H1 (cell line): ENCODE measurements at regions not wholly inside any gene's neighbourhood (a gene's known extent, or its start where the extent isn't known, plus 50 kb on each side); places are given as distances from the start of the nearest gene placed in this dataset.

ENCODE experiments used
- CTCF ChIA-PET: fragments of 300-600 bp; sonication (Branson Sonifier 250); formaldehyde crosslinking; loops from one replicate; lab custom pipeline; 2021; ENCODE audit not compliant: partially characterized antibody; lab: Charles Lee
- POLR2A ChIA-PET: fragments of 300-600 bp; sonication (Branson Sonifier 250); formaldehyde crosslinking; loops from one replicate; lab custom pipeline; 2021; ENCODE audit warnings: inconsistent platforms; ENCODE audit not compliant: partially characterized antibody; lab: Charles Lee
- DNase-seq, 2 experiments: peaks; one replicate each; pipeline versions ENCODE4 v3.0.0 to v3.0.0-alpha.2; 2010 to 2022; ENCODE audit warnings: low spot score in 2 of 2, low read depth in 1 of 2, mixed read lengths in 1 of 2
- FAIRE-seq: peaks from 2 replicates; lab custom pipeline; 2011; peaks lifted over from hg19 to GRCh38; lab: Jason Lieb, UNC
- H2AFZ ChIP-seq: 2 replicates; pipeline ENCODE4 v1.8.1; 2012; ENCODE audit warnings: low read length, inconsistent platforms
- H2AK5ac ChIP-seq: 2 replicates; pipeline ENCODE4 v1.6.1; 2013; ENCODE audit warnings: low read depth, low read length
- H2BK120ac ChIP-seq: replicated peaks from 2 replicates; pipeline ENCODE3; 2013; ENCODE audit warnings: low read depth, low read length, inconsistent platforms
- H2BK12ac ChIP-seq: 2 replicates; pipeline ENCODE4 v1.6.1; 2013; ENCODE audit warnings: low read depth, low read length
- H2BK15ac ChIP-seq: 2 replicates; pipeline ENCODE4 v1.6.1; 2013; ENCODE audit warnings: low read length
- H2BK20ac ChIP-seq: 2 replicates; pipeline ENCODE4 v1.6.1; 2013; ENCODE audit warnings: low read length
- H2BK5ac ChIP-seq: 2 replicates; pipeline ENCODE4 v1.6.1; 2013; ENCODE audit warnings: low read depth, low read length
- H3K14ac ChIP-seq: 2 replicates; pipeline ENCODE4 v1.6.1; 2013; ENCODE audit warnings: inconsistent platforms; ENCODE audit not compliant: insufficient read length
- H3K18ac ChIP-seq: 2 replicates; pipeline ENCODE4 v1.6.1; 2013; ENCODE audit warnings: low read length; ENCODE audit errors: extremely low read depth
- H3K23ac ChIP-seq: 2 replicates; pipeline ENCODE4 v1.6.1; 2013; ENCODE audit warnings: inconsistent platforms; ENCODE audit not compliant: insufficient read length
- H3K23me2 ChIP-seq: 2 replicates; pipeline ENCODE4 v1.6.1; 2013; ENCODE audit warnings: low read depth, low read length
- H3K27ac ChIP-seq: 2 replicates; pipeline ENCODE4 v1.6.1; 2011; ENCODE audit warnings: low read depth, low read length, inconsistent platforms
- H3K27me3 ChIP-seq, 4 experiments: replicated peaks in 1 of 4; 1 replicate in 1 of 4; 2 replicates in 3 of 4; pipeline versions ENCODE4 v1.6.1 to v1.8.1; 2011 to 2013; ENCODE audit warnings: low read length in 3 of 4, mild to moderate bottlenecking in 3 of 4, inconsistent platforms in 2 of 4, mixed read lengths in 2 of 4, moderate library complexity in 1 of 4; ENCODE audit not compliant: control insufficient read depth in 3 of 4, insufficient read depth in 3 of 4; ENCODE audit errors: extremely low read depth in 1 of 4
- H3K36me3 ChIP-seq, 4 experiments: 2 replicates each; pipeline versions ENCODE4 v1.6.1 to v1.8.1; 2011 to 2013; ENCODE audit warnings: mild to moderate bottlenecking in 4 of 4, low read length in 3 of 4, moderate library complexity in 2 of 4, control low read depth in 1 of 4, inconsistent platforms in 1 of 4; ENCODE audit not compliant: insufficient read depth in 4 of 4, control insufficient read depth in 2 of 4
- H3K4ac ChIP-seq: replicated peaks from 2 replicates; pipeline ENCODE3; 2013; ENCODE audit warnings: low read length, low read depth, mixed read lengths, inconsistent platforms; ENCODE audit not compliant: insufficient read length
- H3K4me1 ChIP-seq, 4 experiments: replicated peaks in 1 of 4; 1 replicate in 1 of 4; 2 replicates in 3 of 4; pipeline versions ENCODE4 v1.6.1 to v1.8.1; 2011 to 2013; ENCODE audit warnings: low read length in 3 of 4, inconsistent platforms in 2 of 4, mixed read lengths in 1 of 4; ENCODE audit not compliant: insufficient read depth in 4 of 4, control insufficient read depth in 3 of 4
- H3K4me2 ChIP-seq, 2 experiments: 2 replicates each; pipeline versions ENCODE4 v1.6.1 to v1.8.1; 2011 to 2013; ENCODE audit warnings: low read depth in 2 of 2, low read length in 2 of 2, control low read depth in 1 of 2, inconsistent platforms in 1 of 2, mild to moderate bottlenecking in 1 of 2; ENCODE audit not compliant: insufficient read depth in 1 of 2
- H3K4me3 ChIP-seq, 4 experiments: fragments of 200-600, 300-600 bp in 1 of 4; sonication (generic), shearing (Covaris generic), sonication (Bioruptor Twin) in 1 of 4; 2 replicates each; pipeline versions ENCODE4 v1.5.1 to v1.8.1; 2011 to 2016; ENCODE audit warnings: low read length in 4 of 4, low read depth in 3 of 4, control low read depth in 2 of 4, inconsistent platforms in 2 of 4, mild to moderate bottlenecking in 2 of 4, mixed read lengths in 1 of 4, moderate library complexity in 1 of 4; ENCODE audit not compliant: insufficient read depth in 2 of 4; ENCODE audit errors: extremely low read depth in 1 of 4
- H3K56ac ChIP-seq: replicated peaks from 2 replicates; pipeline ENCODE3; 2013; ENCODE audit warnings: low read depth, mild to moderate bottlenecking, mixed read lengths, low read length, inconsistent platforms; ENCODE audit not compliant: insufficient read length
- H3K79me1 ChIP-seq: 2 replicates; pipeline ENCODE4 v1.6.1; 2013; ENCODE audit warnings: low read depth, low read length, control low read depth
- H3K79me2 ChIP-seq, 2 experiments: 2 replicates each; pipeline versions ENCODE4 v1.6.1 to v1.8.1; 2012 to 2013; ENCODE audit warnings: low read length in 2 of 2, mild to moderate bottlenecking in 2 of 2, inconsistent platforms in 1 of 2; ENCODE audit not compliant: insufficient read depth in 2 of 2, control insufficient read depth in 1 of 2
- H3K9ac ChIP-seq, 4 experiments: replicated peaks in 1 of 4; 1 replicate in 1 of 4; 2 replicates in 3 of 4; pipeline versions ENCODE4 v1.6.1 to v1.8.1; 2011 to 2013; ENCODE audit warnings: low read depth in 3 of 4, low read length in 3 of 4, control low read depth in 2 of 4, mild to moderate bottlenecking in 2 of 4, moderate library complexity in 2 of 4, inconsistent platforms in 1 of 4; ENCODE audit errors: extremely low read depth in 1 of 4
- H3K9me3 ChIP-seq, 2 experiments: 2 replicates each; pipeline versions ENCODE4 v1.6.1 to v1.8.1; 2012 to 2013; ENCODE audit warnings: mild to moderate bottlenecking in 2 of 2, moderate library complexity in 2 of 2, control low read depth in 1 of 2, inconsistent platforms in 1 of 2, low read depth in 1 of 2, low read length in 1 of 2, mixed read lengths in 1 of 2; ENCODE audit not compliant: insufficient read depth in 2 of 2
- H4K20me1 ChIP-seq, 2 experiments: replicated peaks in 1 of 2; 2 replicates each; pipeline versions ENCODE3 to v1.8.1; 2011 to 2013; ENCODE audit warnings: inconsistent platforms in 2 of 2, low read length in 2 of 2, mild to moderate bottlenecking in 1 of 2; ENCODE audit not compliant: insufficient read depth in 2 of 2, control insufficient read depth in 1 of 2
- H4K5ac ChIP-seq: 2 replicates; pipeline ENCODE4 v1.6.1; 2013; ENCODE audit warnings: low read length, low read depth, mixed read lengths, inconsistent platforms; ENCODE audit not compliant: insufficient read length
- H4K8ac ChIP-seq: 2 replicates; pipeline ENCODE4 v1.8.0; 2013; ENCODE audit warnings: mild to moderate bottlenecking, moderate library complexity, low read length, inconsistent platforms; ENCODE audit not compliant: insufficient read depth; ENCODE audit errors: extremely low read depth
- H4K91ac ChIP-seq: replicated peaks from 2 replicates; pipeline ENCODE3; 2013; ENCODE audit warnings: low read length, mixed read lengths, inconsistent platforms; ENCODE audit not compliant: insufficient read length
- CTCF ChIP-seq, 3 experiments: IDR thresholded peaks; 1 replicate in 2 of 3; 2 replicates in 1 of 3; pipeline versions ENCODE4 v1.5.1 to v1.6.1; 2011; ENCODE audit warnings: low read length in 3 of 3, mild to moderate bottlenecking in 3 of 3, inconsistent platforms in 2 of 3, low read depth in 1 of 3, moderate library complexity in 1 of 3; ENCODE audit not compliant: insufficient read depth in 1 of 3; ENCODE audit errors: control extremely low read depth in 1 of 3
- HDAC2 ChIP-seq, 2 experiments: fragments of 300-600 bp in 1 of 2; sonication (generic) in 1 of 2; IDR thresholded peaks; 2 replicates each; pipeline ENCODE4 v1.6.1; 2011 to 2012; ENCODE audit warnings: low read depth in 2 of 2, low read length in 2 of 2, mild to moderate bottlenecking in 2 of 2, moderate library complexity in 2 of 2, borderline replicate concordance in 1 of 2, inconsistent platforms in 1 of 2
- POLR2A ChIP-seq, 2 experiments: IDR thresholded peaks; 1 replicate in 1 of 2; 2 replicates in 1 of 2; pipeline ENCODE4 v1.6.1; 2011; ENCODE audit warnings: low read depth in 2 of 2, low read length in 2 of 2, mild to moderate bottlenecking in 2 of 2; ENCODE audit errors: control extremely low read depth in 1 of 2
- RXRA ChIP-seq: IDR thresholded peaks from 2 replicates; pipeline ENCODE4 v1.6.1; 2011; ENCODE audit warnings: low read depth, mild to moderate bottlenecking, low read length, moderate library complexity; ENCODE audit not compliant: insufficient read depth
- WGBS, 2 experiments: shearing (Covaris generic) in 1 of 2; methylation state at CpG; one replicate each; pipeline versions ENCODE4 v1.1.6 to v1.1.7; 2013 to 2015; ENCODE audit warnings: low lambda C conversion rate in 2 of 2, mixed read lengths in 2 of 2, inconsistent platforms in 1 of 2, low coverage in 1 of 2, missing lambda C conversion rate in 1 of 2; ENCODE audit not compliant: insufficient replicate concordance in 2 of 2, insufficient coverage in 1 of 2, insufficient read length in 1 of 2; ENCODE audit errors: extremely low coverage in 1 of 2, missing lambda C conversion rate in 1 of 2; 5-methylcytosine and 5-hydroxymethylcytosine counted together

- WGBS, 2 experiments: 66% methylated on average over 4 of the region's 4 CpGs; no CpG with 5 or more reads in 1 of the 2 experiments
- POLR2A ChIA-PET: no interaction called here
Observed at GRCh38 chr9:107603281-107603680, 113.7 kb upstream of the KLF4 start.

More at GRCh38 chr9:107603281-107603680, 113.7 kb upstream of the KLF4 start:
- H4K5ac ChIP-seq: no peak overlapping the region
- H3K4me3 ChIP-seq: no peak overlapping the region
- TF ChIP-seq HDAC2 (IDR thresholded peaks at IDR 0.05; ENCODE audit: borderline replicate concordance in 1 of 2, low read depth in 2 of 2, low read length in 2 of 2): no peak
- TF ChIP-seq CTCF (IDR thresholded peaks at IDR 0.05; ENCODE audit: control extremely low read depth in 1 of 3, insufficient read depth in 1 of 3, low read depth in 1 of 3, low read length in 3 of 3): no peak
- no peak for TF ChIP-seq POLR2A (IDR thresholded peaks at IDR 0.05; ENCODE audit: control extremely low read depth in 1 of 2, low read depth in 2 of 2, low read length in 2 of 2)
- no peak for TF ChIP-seq RXRA
- TF ChIP-seq, all 59 proteins: peak for 0
- no peak overlapping the region for H3K18ac ChIP-seq
- no peak overlapping the region for H3K27ac ChIP-seq
- no peak overlapping the region for H4K91ac ChIP-seq
- no peak overlapping the region for H2BK12ac ChIP-seq
- H3K79me1 ChIP-seq: no peaks in the 10 kb centered on the region
- H3K4ac ChIP-seq: no peak overlapping the region
- H2BK5ac ChIP-seq: no peak overlapping the region
- no peak overlapping the region for H3K23ac ChIP-seq
- no peaks in the 10 kb centered on the region for H3K23me2 ChIP-seq
- H3K9ac ChIP-seq: no peak overlapping the region
- H2BK20ac ChIP-seq: no peak overlapping the region
- no peak overlapping the region for H2AK5ac ChIP-seq
- no peaks in the 10 kb centered on the region for H3K9me3 ChIP-seq
- H3K56ac ChIP-seq: no peak overlapping the region
- no peak overlapping the region for H2BK120ac ChIP-seq
- CTCF ChIA-PET: no interaction called here
- H3K14ac ChIP-seq: no peak overlapping the region
- no peak overlapping the region for H2BK15ac ChIP-seq
- H3K4me2 ChIP-seq: no peak overlapping the region
- DNase-seq (no peak), FAIRE-seq (no peak)
- H3K36me3 ChIP-seq: no peaks in the 10 kb centered on the region
- no peaks in the 10 kb centered on the region for H4K20me1 ChIP-seq
- H3K79me2 ChIP-seq: no peaks in the 10 kb centered on the region
- no peak overlapping the region for H4K8ac ChIP-seq
- H2AFZ ChIP-seq: no peak overlapping the region
- no peaks in the 10 kb centered on the region for H3K27me3 ChIP-seq
- H3K4me1 ChIP-seq: no peaks in the 10 kb centered on the region
